NCI-H2196 (cell line): ENCODE measurements at regions not wholly inside any gene's neighbourhood (a gene's known extent, or its start where the extent isn't known, plus 50 kb on each side); places are given as distances from the start of the nearest gene placed in this dataset.
"Not testable (repeated sequence)": the region's sequence is repeated elsewhere in the genome, so short reads cannot be mapped to it uniquely, and the experiment has no call there.

Source experiments
- DNase-seq: peaks from one replicate; lab custom pipeline; 2025; ENCODE audit not compliant: unreplicated experiment; lab: John Stamatoyannopoulos, UW

DNA sequence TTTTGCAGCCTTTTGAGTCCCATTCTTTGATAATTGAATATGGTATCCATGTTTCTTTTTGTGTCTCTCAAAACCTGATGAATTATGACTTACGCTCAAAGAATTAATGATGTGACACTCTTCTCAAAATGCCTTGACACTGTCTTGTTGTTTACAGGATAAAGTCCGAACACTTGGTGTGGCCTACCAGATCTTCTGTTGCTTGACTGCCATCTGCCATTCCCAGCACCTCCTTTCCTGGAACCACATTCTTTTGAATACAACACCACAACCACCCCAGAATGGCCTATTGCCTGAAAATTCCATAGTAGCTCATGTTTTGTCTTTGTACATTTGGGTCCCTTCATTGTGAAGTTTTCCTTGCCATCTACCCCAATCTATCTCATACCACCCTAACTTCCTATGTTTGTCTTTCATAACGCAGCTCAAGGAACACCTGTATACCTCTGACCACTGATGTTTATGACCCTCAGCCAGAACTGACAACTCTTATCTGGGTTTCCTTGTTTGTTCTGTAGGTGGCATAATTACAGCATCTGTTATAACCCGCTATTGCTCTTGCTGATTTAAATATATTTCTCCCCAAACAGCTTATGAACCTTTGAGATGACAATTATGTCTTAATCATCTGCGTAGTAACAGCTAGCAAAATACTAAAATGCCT is 991.3 kb downstream of the RAB28 start:
- no peak for DNase-seq

DNA sequence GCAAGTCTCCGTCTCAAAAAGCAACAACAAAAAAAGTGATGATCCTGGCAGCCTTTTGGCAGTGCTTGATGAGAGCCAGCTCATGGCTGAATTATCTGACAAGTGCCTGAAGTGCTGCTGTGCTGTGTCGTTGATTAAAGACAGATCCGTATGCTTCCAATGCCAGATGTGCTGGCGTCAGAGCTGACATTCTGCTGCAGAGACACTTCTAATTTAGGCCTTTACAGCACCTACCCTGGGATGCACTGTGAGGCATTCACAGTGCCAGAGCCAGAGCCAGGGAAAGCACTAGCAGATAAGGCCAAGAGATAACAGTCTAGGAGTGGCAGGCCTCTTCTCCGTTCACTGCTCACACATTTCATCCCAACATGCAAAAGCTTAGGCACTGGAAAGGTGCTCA is 995.5 kb downstream of the RAB28 start:
- DNase-seq = no peak

DNA sequence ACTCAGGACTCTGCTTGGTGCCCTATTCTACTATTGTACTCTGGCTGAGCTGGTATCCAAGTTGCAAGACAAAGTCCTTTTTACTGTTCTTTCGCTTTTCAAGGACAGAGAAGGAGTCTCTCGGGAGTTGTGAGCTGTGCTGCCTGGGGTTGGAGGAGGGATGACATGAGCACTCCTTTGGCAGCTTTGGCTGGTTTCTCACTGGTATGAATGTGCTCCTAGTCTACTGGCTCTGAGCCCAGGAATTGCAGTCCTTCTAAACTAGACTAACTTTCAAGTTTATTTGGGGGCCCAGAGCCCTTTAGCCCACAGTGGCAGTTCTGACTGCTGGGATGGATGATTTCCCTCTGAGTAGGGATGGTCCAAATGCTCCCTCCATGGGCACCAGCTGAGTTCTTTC is 997.1 kb downstream of the RAB28 start:
- DNase-seq = no peak

DNA sequence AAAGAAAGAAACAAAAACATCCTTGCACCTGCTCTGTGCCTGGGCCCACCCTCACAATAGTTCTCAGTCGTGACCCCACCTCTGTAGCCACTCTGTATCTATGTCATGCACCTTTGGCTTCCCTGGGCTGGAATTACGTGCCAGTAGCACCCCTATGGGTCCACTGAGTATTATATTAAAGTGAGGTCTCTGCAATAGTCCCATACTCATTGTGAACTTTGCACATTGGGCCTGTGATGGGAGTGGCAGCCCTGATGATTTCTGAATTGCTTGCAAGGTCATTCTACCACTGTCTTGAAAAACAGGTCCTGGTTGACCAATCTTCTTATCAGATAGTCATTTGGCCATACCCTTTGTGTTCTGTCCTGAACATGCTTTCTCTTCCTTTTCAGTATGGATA is 1012.1 kb downstream of the RAB28 start:
- no peak for DNase-seq

- DNase-seq = no peak
Measured at GRCh38 chr4:12471193-12471592, 1012.9 kb downstream of the RAB28 start.

- not testable (repeated sequence) for DNase-seq
Measured at GRCh38 chr4:12461576-12461975, 1022.6 kb downstream of the RAB28 start.

DNA sequence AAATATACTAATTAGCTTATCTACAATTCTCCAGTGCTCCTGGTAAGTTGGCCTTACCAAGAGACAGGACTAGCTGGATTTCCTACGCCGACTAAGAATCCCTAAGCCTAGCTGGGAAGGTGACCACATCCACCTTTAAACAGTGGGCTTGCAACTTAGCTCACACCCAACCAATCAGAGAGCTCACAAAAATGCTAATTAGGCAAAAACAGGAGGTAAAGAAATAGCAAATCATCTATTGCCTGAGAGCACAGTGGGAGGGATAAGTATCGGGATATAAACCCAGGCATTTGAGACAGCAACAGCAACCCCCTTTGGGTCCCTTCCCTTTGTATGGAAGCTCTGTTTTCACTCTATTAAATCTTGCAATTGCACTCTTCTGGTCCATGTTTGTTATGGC is 1025.0 kb downstream of the RAB28 start:
- DNase-seq = no peak

- DNase-seq = no peak
Measured at GRCh38 chr4:12458621-12459020, 1025.5 kb downstream of the RAB28 start.

GRCh38 chr4:12452291-12452690 is 1023.6 kb upstream of the HS3ST1 start:
- no peak for DNase-seq

- DNase-seq = no peak
Measured at GRCh38 chr4:12447451-12447850, 1018.8 kb upstream of the HS3ST1 start.

DNA sequence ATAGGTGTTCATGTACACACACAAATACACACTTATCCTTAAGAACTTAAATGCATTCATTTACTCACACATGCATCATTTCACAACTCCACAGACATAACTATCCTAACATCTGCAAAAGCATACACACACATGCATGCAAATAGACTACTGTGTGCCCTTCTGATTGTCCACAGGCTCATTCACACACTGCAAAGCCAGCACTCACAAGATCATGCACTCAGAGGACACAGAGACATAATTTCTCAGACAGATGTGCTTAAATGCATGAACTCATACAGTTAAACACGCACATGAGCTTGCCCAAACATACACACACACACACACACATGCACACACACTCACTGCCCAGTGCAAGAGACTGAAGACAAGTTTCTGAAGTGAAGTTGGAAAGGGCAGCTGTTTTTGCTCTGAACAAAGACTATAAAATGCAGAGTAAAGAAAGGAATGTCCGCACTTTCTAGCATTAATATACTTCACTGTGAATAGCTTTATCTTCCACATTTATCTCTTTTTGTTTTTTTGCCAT is 1018.0 kb upstream of the HS3ST1 start:
- no peak for DNase-seq

DNA sequence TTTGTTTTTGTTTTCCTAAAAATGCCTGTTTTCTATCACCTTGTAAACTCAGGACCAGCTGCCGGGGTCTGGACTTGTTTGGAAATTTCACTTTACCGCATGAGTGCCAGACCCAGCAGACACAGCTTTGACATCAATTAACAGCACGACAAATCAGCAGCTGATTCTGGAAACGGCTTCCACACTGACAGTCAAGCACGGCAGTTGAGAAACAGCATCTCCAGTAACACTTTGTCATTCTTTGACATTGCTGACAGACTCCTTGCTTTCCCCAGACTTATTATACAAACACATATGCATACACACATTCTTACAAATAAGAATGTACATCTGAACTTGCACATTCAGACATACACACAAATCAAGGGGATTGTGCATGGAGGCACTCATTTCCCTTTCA is 1017.6 kb upstream of the HS3ST1 start:
- no peak for DNase-seq

- DNase-seq = no peak
Measured at GRCh38 chr4:12445711-12446235, 1017.1 kb upstream of the HS3ST1 start.

DNA sequence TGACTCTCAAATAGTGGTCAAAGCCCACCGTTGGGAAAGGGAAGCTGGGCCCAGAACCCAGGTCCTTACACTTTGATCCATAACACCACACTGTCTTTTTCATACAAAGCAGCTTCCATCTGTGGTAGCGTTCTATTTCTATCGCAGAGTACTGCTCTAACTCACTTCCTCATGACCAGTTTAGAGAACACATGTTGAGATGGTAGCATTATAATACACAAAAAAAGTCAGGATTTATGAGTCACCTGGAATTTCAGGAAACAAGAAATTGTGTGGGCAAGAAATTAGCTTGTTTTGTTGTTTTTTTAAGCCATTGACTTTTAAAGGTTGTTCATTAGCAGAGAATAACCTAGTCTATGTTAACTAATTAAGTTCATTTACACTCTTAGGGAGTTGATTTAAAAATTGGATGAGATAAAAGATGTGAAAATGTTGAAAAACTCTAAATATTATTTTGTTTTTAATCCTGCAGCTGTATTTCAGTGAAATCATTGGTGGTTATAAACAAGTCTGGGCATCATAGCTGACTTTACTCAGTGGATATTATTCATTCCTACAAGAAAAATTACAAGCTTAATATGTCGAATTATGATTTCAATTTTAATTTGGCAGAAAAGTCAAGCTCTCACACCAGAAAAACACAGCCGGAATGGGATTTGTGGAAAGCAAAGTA is 1011.1 kb upstream of the HS3ST1 start:
- DNase-seq = no peak

DNA sequence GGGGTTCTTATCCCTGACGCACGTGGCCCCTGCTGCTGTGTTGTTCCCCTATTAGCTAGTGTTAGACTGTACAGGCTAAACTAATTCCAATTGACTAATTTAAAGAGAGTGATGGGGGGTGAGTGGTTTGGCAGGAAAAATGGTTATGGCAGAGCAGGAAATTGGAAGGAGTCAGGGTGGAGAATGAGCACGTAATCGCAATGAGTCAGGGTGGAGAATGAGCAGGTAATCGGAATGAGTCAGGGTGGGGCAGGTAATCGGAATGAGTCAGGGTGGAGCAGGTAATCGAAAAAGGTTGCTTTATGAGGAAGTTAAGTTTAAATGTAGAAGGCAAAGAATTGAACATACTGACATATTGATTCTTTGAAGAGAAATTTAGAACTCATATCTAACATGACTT is 1002.6 kb upstream of the HS3ST1 start:
- DNase-seq = not testable (repeated sequence)

DNA sequence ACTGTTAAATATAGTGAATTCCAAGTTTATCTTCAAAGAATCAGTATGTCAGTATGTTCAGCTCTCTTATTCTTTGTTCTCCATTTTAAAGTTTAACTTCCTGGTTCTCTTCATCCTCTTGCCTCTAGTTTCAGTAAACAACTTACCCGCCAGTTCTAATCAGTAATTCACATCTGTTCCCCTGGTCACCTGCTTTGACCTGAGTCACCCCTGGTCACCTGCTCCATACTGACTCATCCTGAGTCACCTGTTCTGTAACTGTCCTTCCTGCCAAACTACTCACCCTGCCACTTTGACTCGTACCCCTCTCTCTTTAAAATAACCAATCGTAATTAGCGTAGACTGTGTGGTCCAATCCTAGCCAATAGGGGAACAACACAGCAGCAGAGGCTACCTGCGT is 992.7 kb upstream of the HS3ST1 start:
- DNase-seq = no peak

DNA sequence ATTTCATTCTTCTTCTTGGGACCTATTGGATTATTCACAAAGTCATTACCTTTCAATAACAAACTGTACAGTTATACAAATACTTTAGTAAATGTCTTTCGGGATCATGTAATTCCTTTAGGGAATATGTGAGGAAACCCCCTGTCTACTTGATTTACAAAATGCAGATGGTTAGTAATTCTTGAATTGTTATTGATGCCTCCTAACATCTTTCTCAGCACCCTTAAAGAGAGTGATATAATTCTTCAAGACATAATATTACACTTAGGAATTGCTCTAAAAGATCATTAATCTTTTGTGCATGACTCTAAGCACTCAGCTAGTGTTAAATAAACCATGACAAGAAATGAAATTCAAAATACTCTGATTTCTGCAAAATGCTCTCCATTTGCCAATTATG is 988.1 kb upstream of the HS3ST1 start:
- DNase-seq = no peak

GRCh38 chr4:12414181-12414812 is 985.6 kb upstream of the HS3ST1 start:
- DNase-seq = no peak

DNA sequence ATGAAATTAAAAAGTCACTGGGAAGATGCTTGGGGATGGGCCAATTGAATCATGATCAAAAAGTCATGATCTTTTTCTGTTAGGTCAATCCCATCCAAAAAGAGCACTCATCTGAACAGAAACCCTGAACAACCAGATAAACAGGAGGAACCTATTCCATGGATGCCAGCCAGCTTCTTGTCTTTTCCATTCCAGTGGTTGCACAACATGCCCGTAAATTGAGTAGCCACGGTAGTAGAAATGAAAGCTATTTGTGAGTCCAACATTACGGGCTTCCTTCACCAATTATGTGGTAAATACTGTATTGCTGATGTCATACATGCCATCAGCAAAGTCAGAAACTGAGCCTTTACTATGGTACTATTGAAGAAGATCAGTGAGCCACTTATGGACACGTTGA is 982.4 kb upstream of the HS3ST1 start:
- no peak for DNase-seq

- DNase-seq = no peak
Measured at GRCh38 chr4:12409507-12410190, 981.0 kb upstream of the HS3ST1 start.

DNA sequence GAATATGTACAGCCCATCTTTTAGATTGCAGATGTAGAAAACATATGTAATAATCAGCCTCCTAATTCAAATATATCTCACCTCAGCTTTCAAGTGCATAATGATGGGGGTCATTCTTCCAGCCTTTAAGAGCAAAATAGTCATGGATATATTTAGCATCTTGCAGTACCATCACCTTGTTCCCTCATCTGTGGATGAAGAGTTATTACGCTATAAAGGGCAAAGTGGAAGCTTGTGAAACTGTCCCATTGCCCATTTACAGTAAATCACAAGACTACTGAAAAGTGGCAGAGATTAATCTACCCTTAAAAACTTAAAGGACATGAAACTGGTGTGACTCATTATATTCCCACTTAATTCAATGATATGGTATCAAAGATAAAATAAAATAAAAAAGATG is 979.7 kb upstream of the HS3ST1 start:
- DNase-seq = no peak
